ENCODE measurements at regions not wholly inside any gene's neighbourhood (a gene's known extent, or its start where the extent isn't known, plus 50 kb on each side); places are given as distances from the start of the nearest gene placed in this dataset.

- DNase-seq (ENCODE audit: low spot score), result no peak
- peaks cover 25 to 81% of the 10 kb centered on the region in 2 donors for H3K36me3 ChIP-seq (replicated peaks in 1 of 2; ENCODE audit: control insufficient read depth in 2 of 2, insufficient read depth in 2 of 2, low read length in 2 of 2)
- H2AK5ac ChIP-seq (ENCODE audit: low read depth, low read length), result peak overlapping the region; percentile 91
- peak overlapping the region; percentile 73 for H3K14ac ChIP-seq (ENCODE audit: low read length)
- peak overlapping the region; percentile 82 for H2BK120ac ChIP-seq (ENCODE audit: low read depth, low read length)
- H2BK15ac ChIP-seq (ENCODE audit: low read length), result no peak overlapping the region
- H3K4ac ChIP-seq (ENCODE audit: low read length), result no peak overlapping the region
- H4K8ac ChIP-seq (ENCODE audit: low read depth, low read length), result no peak overlapping the region
- peaks cover 0 to 3% of the 10 kb centered on the region in 2 donors for H3K9me3 ChIP-seq (replicated peaks in 1 of 2; ENCODE audit: control insufficient read depth in 2 of 2, insufficient read depth in 1 of 2, low read depth in 1 of 2, low read length in 2 of 2)
- H2BK12ac ChIP-seq (ENCODE audit: low read length), result peak overlapping the region; percentile 91
- peak overlapping the region; percentile 22 for H3K4me2 ChIP-seq (ENCODE audit: insufficient read depth, low read length, poor library complexity, severe bottlenecking)
- no CpG with 5 or more reads among the region's 7 CpGs for WGBS, 2 donors (ENCODE audit: extremely low coverage in 2 of 2, insufficient read length in 2 of 2, insufficient replicate concordance in 1 of 2)
- H3K4me1 ChIP-seq (ENCODE audit: control insufficient read depth in 2 of 2, insufficient read depth in 1 of 2, low read depth in 1 of 2, low read length in 2 of 2), result peaks cover 27 to 42% of the 10 kb centered on the region in 2 donors
- H2BK5ac ChIP-seq (ENCODE audit: low read length), result peak overlapping the region; percentile 70
- H3K27ac ChIP-seq (replicated peaks; ENCODE audit: low read length), result peak overlapping the region; percentile 4
- peaks cover 47% of the 10 kb centered on the region for H3K79me1 ChIP-seq (ENCODE audit: low read depth, low read length)
- no peak overlapping the region for H2AFZ ChIP-seq (ENCODE audit: low read length)
- H3K18ac ChIP-seq (ENCODE audit: low read length), result peak overlapping the region; percentile 98
- no peaks in the 10 kb centered on the region for H3K27me3 ChIP-seq (ENCODE audit: control insufficient read depth in 3 of 3, insufficient read depth in 3 of 3, low read depth in 1 of 3, low read length in 3 of 3)
- no peak overlapping the region for H3K4me3 ChIP-seq (ENCODE audit: low read length in 2 of 2)
- H4K91ac ChIP-seq (ENCODE audit: low read depth, low read length, poor library complexity), result no peak overlapping the region
- H3K9ac ChIP-seq (ENCODE audit: low read depth, low read length, poor library complexity), result peak overlapping the region; percentile 78
- peak overlapping the region; percentile 87 for H3K23ac ChIP-seq (ENCODE audit: low read depth, low read length, poor library complexity)
These were observed 339.4 kb downstream of the SEC14L1 start for GRCh38 chr17:77480199-77480508.

GRCh38 chr17:77480509-77481215 is 339.9 kb downstream of the SEC14L1 start:
- no peak overlapping the region for H2BK15ac ChIP-seq (ENCODE audit: low read length)
- H3K14ac ChIP-seq (ENCODE audit: low read length), result peak overlapping the region; percentile 73
- H2AK5ac ChIP-seq (ENCODE audit: low read depth, low read length), result peak overlapping the region; percentile 86
- H3K9me3 ChIP-seq (replicated peaks in 1 of 2; ENCODE audit: control insufficient read depth in 2 of 2, insufficient read depth in 1 of 2, low read depth in 1 of 2, low read length in 2 of 2), result peaks cover 0 to 3% of the 10 kb centered on the region in 2 donors
- DNase-seq (ENCODE audit: low spot score), result no peak
- H3K9ac ChIP-seq (ENCODE audit: low read depth, low read length, poor library complexity), result peak overlapping the region; percentile 78
- H4K8ac ChIP-seq (ENCODE audit: low read depth, low read length), result no peak overlapping the region
- H2BK120ac ChIP-seq (ENCODE audit: low read depth, low read length), result peak overlapping the region; percentile 82
- peak overlapping the region; percentile 70 for H2BK5ac ChIP-seq (ENCODE audit: low read length)
- no peaks in the 10 kb centered on the region for H3K27me3 ChIP-seq (ENCODE audit: control insufficient read depth in 3 of 3, insufficient read depth in 3 of 3, low read depth in 1 of 3, low read length in 3 of 3)
- peak overlapping the region; percentile 98 for H3K18ac ChIP-seq (ENCODE audit: low read length)
- peak overlapping the region; percentile 9 for H3K27ac ChIP-seq (replicated peaks; ENCODE audit: low read length)
- H3K79me1 ChIP-seq (ENCODE audit: low read depth, low read length), result peaks cover 44% of the 10 kb centered on the region
- H2AFZ ChIP-seq (ENCODE audit: low read length), result no peak overlapping the region
- H3K4me2 ChIP-seq (ENCODE audit: insufficient read depth, low read length, poor library complexity, severe bottlenecking), result peak overlapping the region; percentile 22
- H4K91ac ChIP-seq (ENCODE audit: low read depth, low read length, poor library complexity), result peak overlapping the region; percentile 49
- peak overlapping the region; percentile 91 for H2BK12ac ChIP-seq (ENCODE audit: low read length)
- H3K4me3 ChIP-seq (ENCODE audit: low read length in 2 of 2), result no peak overlapping the region
- peak overlapping the region; percentile 87 for H3K23ac ChIP-seq (ENCODE audit: low read depth, low read length, poor library complexity)
- peaks cover 23 to 38% of the 10 kb centered on the region in 2 donors for H3K4me1 ChIP-seq (ENCODE audit: control insufficient read depth in 2 of 2, insufficient read depth in 1 of 2, low read depth in 1 of 2, low read length in 2 of 2)
- H3K4ac ChIP-seq (ENCODE audit: low read length), result peak overlapping the region; percentile 91
- WGBS, 2 donors (ENCODE audit: extremely low coverage in 2 of 2, insufficient read length in 2 of 2, insufficient replicate concordance in 1 of 2), result no CpG with 5 or more reads among the region's 25 CpGs
- H3K36me3 ChIP-seq (replicated peaks in 1 of 2; ENCODE audit: control insufficient read depth in 2 of 2, insufficient read depth in 2 of 2, low read length in 2 of 2), result peaks cover 30 to 84% of the 10 kb centered on the region in 2 donors

DNA sequence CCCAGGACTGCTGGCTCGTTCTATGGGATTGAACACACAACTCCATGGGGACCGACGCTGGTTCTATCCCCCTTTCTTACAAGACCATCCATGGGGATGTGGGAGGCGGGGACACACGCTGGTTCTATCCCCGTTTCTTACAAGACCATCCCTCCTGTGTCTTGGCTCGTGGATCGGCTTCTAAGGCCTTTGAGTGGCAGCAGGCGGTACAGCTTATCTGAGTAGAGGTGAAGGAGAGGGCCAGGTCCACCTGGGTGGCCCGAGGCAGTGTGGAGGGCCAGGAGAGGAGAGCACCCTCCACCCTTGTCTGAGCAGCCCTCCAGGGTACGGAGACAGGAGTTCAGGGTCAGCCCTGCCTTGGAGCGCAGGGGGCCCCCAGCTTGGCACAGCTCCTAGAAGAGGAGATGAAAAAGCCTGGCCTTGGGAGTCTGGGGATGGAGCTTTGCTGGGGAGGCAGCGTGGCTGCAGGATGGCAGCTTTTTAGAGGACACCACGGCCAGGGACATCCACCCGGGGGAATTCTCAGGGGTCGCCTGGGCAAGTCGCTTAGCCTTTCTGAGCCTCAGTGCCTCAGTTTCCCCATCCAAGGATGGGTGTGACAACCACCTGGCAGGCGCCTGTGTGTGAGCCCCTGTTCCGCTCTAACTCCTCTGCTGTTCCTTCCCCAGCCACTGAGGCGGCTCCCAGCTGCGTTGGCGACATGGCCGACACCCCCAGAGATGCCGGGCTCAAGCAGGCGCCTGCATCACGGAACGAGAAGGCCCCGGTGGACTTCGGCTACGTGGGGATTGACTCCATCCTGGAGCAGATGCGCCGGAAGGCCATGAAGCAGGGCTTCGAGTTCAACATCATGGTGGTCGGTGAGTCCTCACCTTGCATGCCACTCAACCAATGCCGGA is 341.0 kb downstream of the SEC14L1 start:
- H2BK12ac ChIP-seq (ENCODE audit: low read length), result no peak overlapping the region
- no peak overlapping the region for H2AFZ ChIP-seq (ENCODE audit: low read length)
- peak overlapping the region; percentile 78 for H3K9ac ChIP-seq (ENCODE audit: low read depth, low read length, poor library complexity)
- H3K9me3 ChIP-seq (replicated peaks in 1 of 2; ENCODE audit: control insufficient read depth in 2 of 2, insufficient read depth in 1 of 2, low read depth in 1 of 2, low read length in 2 of 2), result peaks cover 0 to 3% of the 10 kb centered on the region in 2 donors
- H3K14ac ChIP-seq (ENCODE audit: low read length), result peak overlapping the region; percentile 39
- H4K91ac ChIP-seq (ENCODE audit: low read depth, low read length, poor library complexity), result peak overlapping the region; percentile 59
- H2BK15ac ChIP-seq (ENCODE audit: low read length), result peak overlapping the region; percentile 51
- peaks cover 45% of the 10 kb centered on the region for H3K79me1 ChIP-seq (ENCODE audit: low read depth, low read length)
- no peak overlapping the region for H3K4me2 ChIP-seq (ENCODE audit: insufficient read depth, low read length, poor library complexity, severe bottlenecking)
- peak overlapping the region; percentile 69 for H2BK5ac ChIP-seq (ENCODE audit: low read length)
- peak overlapping the region; percentile 86 for H2AK5ac ChIP-seq (ENCODE audit: low read depth, low read length)
- peak overlapping the region; percentile 44 for H3K18ac ChIP-seq (ENCODE audit: low read length)
- H3K4ac ChIP-seq (ENCODE audit: low read length), result no peak overlapping the region
- H2BK120ac ChIP-seq (ENCODE audit: low read depth, low read length), result no peak overlapping the region
- whole genome bisulfite sequencing, 2 donors (ENCODE audit: extremely low coverage in 2 of 2, insufficient read length in 2 of 2, insufficient replicate concordance in 1 of 2), result no CpG with 5 or more reads among the region's 35 CpGs
- no peak for DNase-seq (ENCODE audit: low spot score)
- H4K8ac ChIP-seq (ENCODE audit: low read depth, low read length), result no peak overlapping the region
- H3K23ac ChIP-seq (ENCODE audit: low read depth, low read length, poor library complexity), result peak overlapping the region; percentile 50
- peaks cover 20 to 29% of the 10 kb centered on the region in 2 donors for H3K4me1 ChIP-seq (ENCODE audit: control insufficient read depth in 2 of 2, insufficient read depth in 1 of 2, low read depth in 1 of 2, low read length in 2 of 2)
- no peaks in the 10 kb centered on the region for H3K27me3 ChIP-seq (ENCODE audit: control insufficient read depth in 3 of 3, insufficient read depth in 3 of 3, low read depth in 1 of 3, low read length in 3 of 3)
- H3K27ac ChIP-seq (replicated peaks; ENCODE audit: low read length), result no peak overlapping the region
- peaks cover 32 to 84% of the 10 kb centered on the region in 2 donors for H3K36me3 ChIP-seq (replicated peaks in 1 of 2; ENCODE audit: control insufficient read depth in 2 of 2, insufficient read depth in 2 of 2, low read length in 2 of 2)
- H3K4me3 ChIP-seq (ENCODE audit: low read length in 2 of 2), result no peak overlapping the region
